ENCODE measurements at regions not wholly inside any gene's neighbourhood (a gene's known extent, or its start where the extent isn't known, plus 50 kb on each side); places are given as distances from the start of the nearest gene placed in this dataset.

DNA sequence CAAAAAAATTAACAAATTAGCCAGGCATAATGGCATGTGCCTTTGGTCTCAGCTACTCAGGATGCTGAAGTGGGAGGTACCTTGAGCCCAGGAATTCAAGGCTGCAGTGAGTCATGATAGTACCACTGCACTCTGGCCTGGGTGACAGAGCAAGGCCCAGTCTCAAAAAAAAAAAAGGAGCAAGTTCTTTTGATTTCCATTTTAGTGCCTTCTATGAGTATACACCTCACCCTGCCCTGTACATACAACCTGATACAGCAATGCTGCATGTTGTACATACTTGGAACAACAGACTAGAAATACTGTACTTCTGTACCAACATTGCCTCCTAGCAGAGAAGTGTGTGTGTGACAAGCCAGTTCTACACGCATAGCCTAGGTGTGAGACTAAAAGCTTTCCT lies 97.3 kb upstream of the CARMIL1 start:
- WGBS, 2 donors, result 93 to 100% methylated on average over 1 of the region's 1 CpG
- Histone ChIP-seq H3K4me1 (peaks cover 0 to 5% (median 0%) of the 10 kb centered on the region in 4 donors), H3K9me3 (no peaks in the 10 kb centered on the region), H3K36me3 (no peaks in the 10 kb centered on the region), H3K27ac (no peak overlapping the region), H3K4me3 (no peak overlapping the region), H3K27me3 (no peaks in the 10 kb centered on the region)
- TF ChIP-seq EP300 (IDR thresholded peaks at IDR 0.05) (no peak), POLR2A (IDR thresholded peaks at IDR 0.05) (no peak)
- TF ChIP-seq, protein P1, sequence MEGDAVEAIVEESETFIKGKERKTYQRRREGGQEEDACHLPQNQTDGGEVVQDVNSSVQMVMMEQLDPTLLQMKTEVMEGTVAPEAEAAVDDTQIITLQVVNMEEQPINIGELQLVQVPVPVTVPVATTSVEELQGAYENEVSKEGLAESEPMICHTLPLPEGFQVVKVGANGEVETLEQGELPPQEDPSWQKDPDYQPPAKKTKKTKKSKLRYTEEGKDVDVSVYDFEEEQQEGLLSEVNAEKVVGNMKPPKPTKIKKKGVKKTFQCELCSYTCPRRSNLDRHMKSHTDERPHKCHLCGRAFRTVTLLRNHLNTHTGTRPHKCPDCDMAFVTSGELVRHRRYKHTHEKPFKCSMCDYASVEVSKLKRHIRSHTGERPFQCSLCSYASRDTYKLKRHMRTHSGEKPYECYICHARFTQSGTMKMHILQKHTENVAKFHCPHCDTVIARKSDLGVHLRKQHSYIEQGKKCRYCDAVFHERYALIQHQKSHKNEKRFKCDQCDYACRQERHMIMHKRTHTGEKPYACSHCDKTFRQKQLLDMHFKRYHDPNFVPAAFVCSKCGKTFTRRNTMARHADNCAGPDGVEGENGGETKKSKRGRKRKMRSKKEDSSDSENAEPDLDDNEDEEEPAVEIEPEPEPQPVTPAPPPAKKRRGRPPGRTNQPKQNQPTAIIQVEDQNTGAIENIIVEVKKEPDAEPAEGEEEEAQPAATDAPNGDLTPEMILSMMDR (IDR thresholded peaks at IDR 0.05), result no peak
- no peak for DNase-seq (ENCODE audit: low spot score in 2 of 2)

GRCh38 chr6:25186919-25187318 lies 92.3 kb upstream of the CARMIL1 start:
- Histone ChIP-seq H3K4me1 (peaks cover 0 to 3% (median under 1%) of the 10 kb centered on the region in 4 donors), H3K27ac (no peak overlapping the region), H3K4me3 (no peak overlapping the region), H3K27me3 (no peaks in the 10 kb centered on the region), H3K36me3 (no peaks in the 10 kb centered on the region), H3K9me3 (no peaks in the 10 kb centered on the region)
- 67 to 71% methylated on average over 2 of the region's 2 CpGs for WGBS, 2 donors
- DNase-seq (ENCODE audit: low spot score in 2 of 2), result no peak
- TF ChIP-seq, protein P1 (IDR thresholded peaks at IDR 0.05), result no peak
- TF ChIP-seq POLR2A (IDR thresholded peaks at IDR 0.05) (no peak), EP300 (IDR thresholded peaks at IDR 0.05) (no peak)

GRCh38 chr6:25188232-25188631 lies 90.9 kb upstream of the CARMIL1 start:
- Histone ChIP-seq H3K27me3 (no peaks in the 10 kb centered on the region), H3K27ac (no peak overlapping the region), H3K4me1 (peaks cover 0 to 14% (median 5%) of the 10 kb centered on the region in 4 donors), H3K36me3 (no peaks in the 10 kb centered on the region), H3K9me3 (no peaks in the 10 kb centered on the region), H3K4me3 (no peak overlapping the region)
- TF ChIP-seq EP300 (IDR thresholded peaks at IDR 0.05), result no peak
- no peak for TF ChIP-seq POLR2A (IDR thresholded peaks at IDR 0.05)
- TF ChIP-seq, protein P1 (IDR thresholded peaks at IDR 0.05), result no peak
- no peak for DNase-seq (ENCODE audit: low spot score in 2 of 2)
- 94 to 95% methylated on average over 1 of the region's 1 CpG for WGBS, 2 donors

GRCh38 chr6:25192590-25193459 lies 86.3 kb upstream of the CARMIL1 start:
- 43 to 52% methylated on average over 6 of the region's 6 CpGs for WGBS, 2 donors
- TF ChIP-seq, protein P1 (IDR thresholded peaks at IDR 0.05), result no peak
- peak in 1 of 2 donors; percentile 87 for TF ChIP-seq EP300 (IDR thresholded peaks at IDR 0.05)
- DNase-seq (ENCODE audit: low spot score in 2 of 2), result peak in 1 of 2 donors; percentile 62
- Histone ChIP-seq H3K9me3 (no peaks in the 10 kb centered on the region), H3K36me3 (no peaks in the 10 kb centered on the region), H3K4me1 (peaks cover 0 to 21% (median 10%) of the 10 kb centered on the region in 4 donors), H3K4me3 (no peak overlapping the region), H3K27me3 (no peaks in the 10 kb centered on the region), H3K27ac (peak overlapping the region in 3 of 4 donors; percentile 44 to 81 (median 45))

- DNase-seq (ENCODE audit: low spot score in 2 of 2), result peak in 1 of 2 donors; percentile 70
Measured at GRCh38 chr6:25193460-25194171, 85.6 kb upstream of the CARMIL1 start.

More at GRCh38 chr6:25193460-25194171, 85.6 kb upstream of the CARMIL1 start:
- 17 to 18% methylated on average over 6 of the region's 6 CpGs for WGBS, 2 donors
- no peak overlapping the region for H3K4me3 ChIP-seq
- H3K36me3 ChIP-seq, result no peaks in the 10 kb centered on the region
- peak overlapping the region in 2 of 4 donors; percentile 45 to 81 for H3K27ac ChIP-seq
- H3K27me3 ChIP-seq, result no peaks in the 10 kb centered on the region
- H3K4me1 ChIP-seq, result peaks cover 0 to 21% (median 10%) of the 10 kb centered on the region in 4 donors
- no peaks in the 10 kb centered on the region for H3K9me3 ChIP-seq
- TF ChIP-seq POLR2A (IDR thresholded peaks at IDR 0.05) (no peak), EP300 (IDR thresholded peaks at IDR 0.05) (peak in 1 of 2 donors; percentile 60)
- TF ChIP-seq, protein P1 (IDR thresholded peaks at IDR 0.05), result no peak
